GM19438 (cell line): ENCODE measurements at regions not wholly inside any gene's neighbourhood (a gene's known extent, or its start where the extent isn't known, plus 50 kb on each side); places are given as distances from the start of the nearest gene placed in this dataset.

ENCODE experiments used
- ATAC-seq: cut with Tn5 transposase; IDR thresholded peaks from one replicate; pipeline ENCODE4 v1.9.1; 2021; ENCODE audit warnings: low read depth; ENCODE audit not compliant: unreplicated experiment

- no peak for ATAC-seq
Measured at GRCh38 chr5:96340357-96340756, 92.7 kb downstream of the PCSK1 start.

GRCh38 chr5:96339862-96340261, 93.2 kb downstream of the PCSK1 start:
- no peak for ATAC-seq

DNA sequence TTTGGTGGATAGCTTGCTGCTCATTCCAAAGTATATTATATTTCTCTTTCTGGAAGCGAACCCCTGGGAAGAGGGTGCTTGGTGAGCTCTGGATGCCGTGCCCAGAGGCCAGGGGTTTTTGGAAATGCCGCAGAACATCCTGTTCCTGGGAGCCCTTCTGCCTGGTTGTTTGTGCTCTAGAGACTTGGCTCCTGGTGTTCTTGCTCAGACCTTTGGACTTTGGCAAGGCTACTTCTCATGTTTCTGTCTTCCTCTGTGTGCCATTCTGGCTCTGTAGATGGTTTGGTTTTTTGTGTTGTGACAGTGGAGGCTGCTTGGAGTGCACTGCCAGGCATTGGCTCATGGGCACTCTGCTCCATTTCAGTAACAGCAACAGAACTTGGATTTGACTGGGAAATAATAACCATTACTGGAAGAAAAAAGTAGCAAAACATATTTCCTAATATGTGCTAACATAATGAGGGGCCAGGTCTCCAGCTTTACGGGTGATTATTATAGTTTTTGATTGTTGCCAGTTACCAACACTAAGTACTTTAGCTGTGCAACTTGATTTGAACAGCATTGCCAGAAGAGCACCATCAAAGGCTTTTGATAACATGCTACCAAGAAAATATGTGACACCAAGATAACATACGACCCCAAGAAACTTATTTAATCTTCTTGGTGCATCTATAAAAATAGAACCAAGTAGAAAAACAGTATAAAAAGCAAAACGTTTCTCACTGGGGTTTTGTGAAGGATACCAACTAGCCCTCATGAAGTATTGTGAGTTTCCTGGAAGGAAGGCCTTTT, 94.2 kb downstream of the PCSK1 start:
- ATAC-seq: no peak

- ATAC-seq: peak; percentile 46
Measured at GRCh38 chr5:96338091-96338490, 95.0 kb downstream of the PCSK1 start.

DNA sequence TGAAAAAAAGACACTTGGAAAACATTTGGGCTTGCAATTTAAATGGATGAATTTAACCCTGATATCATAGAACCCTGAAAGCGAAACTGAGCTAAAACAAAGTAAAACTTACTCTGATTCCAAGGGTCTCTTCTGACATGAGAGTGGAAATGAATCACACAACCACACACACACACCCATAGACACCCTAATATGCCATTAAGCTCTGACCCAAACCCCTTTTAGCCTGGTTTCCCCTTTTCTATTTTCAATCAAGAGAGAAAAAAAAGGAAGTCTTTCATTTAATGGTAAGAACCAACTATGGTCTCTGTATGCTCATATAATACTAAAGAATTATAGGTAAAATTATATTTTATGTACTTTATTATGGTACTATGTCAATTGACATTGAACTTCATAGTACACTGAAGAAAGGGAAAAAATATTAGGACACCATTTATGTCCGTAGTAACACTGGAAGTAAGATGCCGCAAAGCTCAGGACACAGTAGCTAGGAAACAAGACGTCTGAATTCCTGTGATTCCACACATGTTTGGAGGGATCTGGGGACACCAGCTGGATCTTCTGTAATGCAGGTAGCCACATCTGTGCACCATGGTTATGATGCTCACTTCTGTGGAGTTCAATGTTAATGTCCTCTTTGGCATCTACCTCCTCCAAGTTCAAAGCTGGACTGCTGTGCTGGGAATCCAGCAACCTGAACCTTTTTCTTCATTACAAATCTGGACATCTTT, 95.8 kb downstream of the PCSK1 start:
- ATAC-seq: no peak

- peak; percentile 57 for ATAC-seq
Measured at GRCh38 chr5:96336351-96336985, 96.6 kb downstream of the PCSK1 start.

- no peak for ATAC-seq
Measured at GRCh38 chr5:96335873-96336272, 97.2 kb downstream of the PCSK1 start.

- no peak for ATAC-seq
Measured at GRCh38 chr5:96333391-96333790, 99.7 kb downstream of the PCSK1 start.

GRCh38 chr5:96332535-96333366, 100.3 kb downstream of the PCSK1 start:
- ATAC-seq: no peak

GRCh38 chr5:96331681-96332361, 101.2 kb downstream of the PCSK1 start:
- no peak for ATAC-seq

DNA sequence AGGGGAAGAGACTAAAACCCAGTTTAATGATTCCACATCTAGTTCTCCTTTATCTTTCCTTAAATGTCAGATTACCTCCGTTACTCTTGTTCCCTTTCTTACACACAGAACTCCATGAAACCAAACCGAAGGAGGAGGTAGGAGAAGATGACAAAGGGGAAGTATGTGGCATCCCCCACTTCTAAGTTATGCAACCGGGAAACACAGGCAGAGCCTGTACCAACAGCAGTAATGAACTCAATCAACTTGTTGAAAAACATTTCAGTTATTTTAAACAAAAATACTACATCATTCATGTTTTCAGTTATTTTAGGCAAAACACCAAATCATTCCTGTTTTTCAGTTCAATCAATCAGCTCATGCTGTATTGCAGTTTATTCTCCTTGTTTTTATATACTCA, 101.8 kb downstream of the PCSK1 start:
- ATAC-seq: no peak

- no peak for ATAC-seq
Measured at GRCh38 chr5:96330530-96331140, 102.4 kb downstream of the PCSK1 start.

DNA sequence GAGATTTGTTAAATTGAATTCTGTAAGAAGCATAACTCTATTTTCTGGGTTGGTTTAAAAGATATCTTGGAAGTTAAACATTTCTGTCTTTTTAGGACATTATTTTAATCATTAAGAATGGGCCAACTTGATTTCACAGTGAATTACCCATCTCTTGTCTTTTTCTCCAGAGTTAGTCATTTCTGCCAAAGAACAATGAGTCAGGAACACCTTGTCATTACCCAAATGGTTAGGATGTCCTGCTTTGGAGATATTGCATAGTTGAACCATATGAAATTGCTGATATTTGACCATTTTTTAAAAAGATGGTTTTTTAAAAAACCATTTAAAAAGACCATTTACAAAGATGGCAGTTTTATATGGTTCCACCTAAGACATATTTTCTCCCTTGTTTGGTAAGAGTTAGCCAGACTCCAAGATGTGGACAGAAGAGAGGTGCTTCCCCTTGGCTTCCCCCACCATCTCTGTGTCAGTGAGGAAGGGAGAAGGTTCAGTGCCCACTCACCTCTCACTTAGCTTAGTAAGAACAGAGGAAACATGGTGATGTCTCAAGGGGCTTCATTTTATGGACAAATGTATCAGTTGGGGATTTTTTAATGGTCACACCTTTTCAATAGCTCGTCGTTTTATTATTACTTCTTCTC, 103.0 kb downstream of the PCSK1 start:
- no peak for ATAC-seq

GRCh38 chr5:96329289-96329688, 103.8 kb downstream of the PCSK1 start:
- ATAC-seq: no peak

GRCh38 chr5:96327722-96328121, 105.3 kb downstream of the PCSK1 start:
- ATAC-seq: no peak

- ATAC-seq: peak; percentile 81
Measured at GRCh38 chr5:96326902-96327301, 106.1 kb downstream of the PCSK1 start.

DNA sequence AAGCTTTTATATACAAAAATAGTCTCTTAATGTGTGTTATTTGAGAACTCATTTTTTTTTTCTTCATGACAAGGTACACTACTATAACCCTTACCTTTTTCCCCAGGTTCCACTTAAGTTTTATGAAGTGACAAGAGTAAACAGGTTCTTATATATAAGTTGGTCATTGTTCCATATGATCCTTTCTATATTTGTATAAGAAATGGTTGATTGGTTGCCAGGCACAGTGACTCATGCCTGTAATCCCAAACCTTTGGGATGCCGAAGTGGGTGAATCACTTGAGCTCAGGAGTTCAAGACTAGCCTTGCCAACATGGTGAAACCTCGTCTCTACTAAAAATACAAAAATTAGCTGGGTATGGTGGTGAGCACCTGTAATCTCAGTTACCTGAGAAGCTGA, 108.3 kb downstream of the PCSK1 start:
- ATAC-seq: no peak

- ATAC-seq: no peak
Measured at GRCh38 chr5:96322865-96323264, 110.2 kb downstream of the PCSK1 start.

DNA sequence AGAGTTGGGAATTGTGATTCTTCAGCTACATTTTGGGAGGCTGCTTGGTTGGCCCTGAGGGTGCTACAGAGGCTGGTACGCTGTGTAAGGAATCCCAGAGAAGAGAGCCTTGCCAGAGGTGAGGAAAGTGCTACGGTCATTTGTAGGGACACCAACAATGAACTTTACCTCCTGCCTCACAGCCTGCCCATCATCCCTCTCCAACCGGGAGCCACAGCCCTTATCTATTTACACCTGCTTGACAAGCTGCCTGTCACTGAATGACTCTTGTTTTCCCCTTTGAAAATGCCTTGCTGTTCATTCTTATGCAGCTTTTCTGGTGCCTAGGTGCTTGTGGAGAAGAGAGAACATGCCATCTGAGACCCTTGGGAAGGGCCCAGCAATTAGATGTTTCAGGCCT, 110.8 kb downstream of the PCSK1 start:
- no peak for ATAC-seq
